ENCODE measurements at regions not wholly inside any gene's neighbourhood (a gene's known extent, or its start where the extent isn't known, plus 50 kb on each side); places are given as distances from the start of the nearest gene placed in this dataset.

- no peak for DNase-seq (ENCODE audit: low read depth)
- H3K4me3 ChIP-seq (ENCODE audit: low read depth, low read length), result no peak overlapping the region
- no peak for TF ChIP-seq CTCF (conservative IDR thresholded peaks at IDR 0.05; ENCODE audit: low read depth, low read length)
Measured at GRCh38 chr17:65409381-65409780, 152.1 kb downstream of the AXIN2 start.

- no peak for DNase-seq (ENCODE audit: low read depth)
- no peak overlapping the region for H3K4me3 ChIP-seq (ENCODE audit: low read depth, low read length)
- no peak for TF ChIP-seq CTCF (conservative IDR thresholded peaks at IDR 0.05; ENCODE audit: low read depth, low read length)
Measured at GRCh38 chr17:65408050-65408449, 153.4 kb downstream of the AXIN2 start.

GRCh38 chr17:65407017-65407416 lies 154.4 kb downstream of the AXIN2 start:
- TF ChIP-seq CTCF (conservative IDR thresholded peaks at IDR 0.05; ENCODE audit: low read depth, low read length), result no peak
- no peak overlapping the region for H3K4me3 ChIP-seq (ENCODE audit: low read depth, low read length)

GRCh38 chr17:65406552-65406951 lies 154.9 kb downstream of the AXIN2 start:
- no peak overlapping the region for H3K4me3 ChIP-seq (ENCODE audit: low read depth, low read length)
- TF ChIP-seq CTCF (conservative IDR thresholded peaks at IDR 0.05; ENCODE audit: low read depth, low read length), result no peak
- DNase-seq (ENCODE audit: low read depth), result no peak

More at GRCh38 chr17:65407017-65407416, 154.4 kb downstream of the AXIN2 start:
- DNase-seq (ENCODE audit: low read depth), result no peak

- no peak overlapping the region for H3K4me3 ChIP-seq (ENCODE audit: low read depth, low read length)
- no peak for TF ChIP-seq CTCF (conservative IDR thresholded peaks at IDR 0.05; ENCODE audit: low read depth, low read length)
- DNase-seq (ENCODE audit: low read depth), result no peak
Measured at GRCh38 chr17:65405563-65405962, 155.9 kb downstream of the AXIN2 start.

- no peak overlapping the region for H3K4me3 ChIP-seq (ENCODE audit: low read depth, low read length)
- no peak for TF ChIP-seq CTCF (conservative IDR thresholded peaks at IDR 0.05; ENCODE audit: low read depth, low read length)
- DNase-seq (ENCODE audit: low read depth), result no peak
Measured at GRCh38 chr17:65404761-65405160, 156.7 kb downstream of the AXIN2 start.

GRCh38 chr17:65403626-65404025 lies 157.8 kb downstream of the AXIN2 start:
- no peak for TF ChIP-seq CTCF (conservative IDR thresholded peaks at IDR 0.05; ENCODE audit: low read depth, low read length)
- DNase-seq (ENCODE audit: low read depth), result no peak
- H3K4me3 ChIP-seq (ENCODE audit: low read depth, low read length), result no peak overlapping the region

Data from epithelial cell of proximal tubule (primary cell).